ENCODE measurements at regions not wholly inside any gene's neighbourhood (a gene's known extent, or its start where the extent isn't known, plus 50 kb on each side); places are given as distances from the start of the nearest gene placed in this dataset.

GRCh38 chr5:129361441-129362025 is 98.6 kb upstream of the ADAMTS19 start:
- DNase-seq (ENCODE audit: extremely low spot score) = no peak
- H3K9me3 ChIP-seq = no peaks in the 10 kb centered on the region
- no peaks in the 10 kb centered on the region for H3K36me3 ChIP-seq
- intact Hi-C loops (cut with DNase I) = no loop called here
- no peak overlapping the region for H3K27ac ChIP-seq (replicated peaks in 1 of 4)
- peak in 2 of 3 experiments; percentile 21 to 24 for TF ChIP-seq CTCF (IDR thresholded peaks at IDR 0.05)
- no peak for TF ChIP-seq EP300 (IDR thresholded peaks at IDR 0.05)
- H3K4me3 ChIP-seq = no peak overlapping the region
- peaks cover 0 to 10% (median 0%) of the 10 kb centered on the region in 4 donors for H3K4me1 ChIP-seq
- WGBS = 81% methylated on average over 1 of the region's 1 CpG
- no peaks in the 10 kb centered on the region for H3K27me3 ChIP-seq

GRCh38 chr5:129362456-129362855 is 97.6 kb upstream of the ADAMTS19 start:
- TF ChIP-seq CTCF (IDR thresholded peaks at IDR 0.05) = no peak
- TF ChIP-seq EP300 (IDR thresholded peaks at IDR 0.05) = no peak
- no peak for TF ChIP-seq POLR2AphosphoS5 (IDR thresholded peaks at IDR 0.05)
- TF ChIP-seq POLR2A (IDR thresholded peaks at IDR 0.05; ENCODE audit: low read depth) = no peak
- intact Hi-C loops (cut with DNase I) = no loop called here
- H3K27ac ChIP-seq (replicated peaks in 1 of 4) = no peak overlapping the region
- no peaks in the 10 kb centered on the region for H3K27me3 ChIP-seq
- H3K4me3 ChIP-seq = no peak overlapping the region
- DNase-seq (ENCODE audit: extremely low spot score) = no peak
- peaks cover 0 to 10% (median 0%) of the 10 kb centered on the region in 4 donors for H3K4me1 ChIP-seq
- H3K9me3 ChIP-seq = no peaks in the 10 kb centered on the region
- H3K36me3 ChIP-seq = no peaks in the 10 kb centered on the region

- DNase-seq (ENCODE audit: extremely low spot score) = no peak
- intact Hi-C loops (cut with DNase I) = no loop called here
- Histone ChIP-seq H3K4me3 (no peak overlapping the region), H3K9me3 (no peaks in the 10 kb centered on the region), H3K36me3 (no peaks in the 10 kb centered on the region), H3K27ac (replicated peaks in 1 of 4) (no peak overlapping the region), H3K27me3 (no peaks in the 10 kb centered on the region), H3K4me1 (peaks cover 0 to 10% (median 0%) of the 10 kb centered on the region in 4 donors)
- TF ChIP-seq POLR2AphosphoS5 (IDR thresholded peaks at IDR 0.05) (no peak), POLR2A (IDR thresholded peaks at IDR 0.05; ENCODE audit: low read depth) (no peak), EP300 (IDR thresholded peaks at IDR 0.05) (no peak), CTCF (IDR thresholded peaks at IDR 0.05) (no peak)
Measured at GRCh38 chr5:129363991-129364390, 96.1 kb upstream of the ADAMTS19 start.

- Histone ChIP-seq H3K27me3 (no peaks in the 10 kb centered on the region), H3K4me3 (no peak overlapping the region), H3K4me1 (no peaks in the 10 kb centered on the region), H3K36me3 (no peaks in the 10 kb centered on the region), H3K27ac (replicated peaks in 1 of 4) (no peak overlapping the region), H3K9me3 (no peaks in the 10 kb centered on the region)
- intact Hi-C loops (cut with DNase I) = no loop called here
- TF ChIP-seq EP300 (IDR thresholded peaks at IDR 0.05) = no peak
- no peak for DNase-seq (ENCODE audit: extremely low spot score)
- WGBS = 57% methylated on average over 1 of the region's 1 CpG
Measured at GRCh38 chr5:129367883-129368282, 92.2 kb upstream of the ADAMTS19 start.

GRCh38 chr5:129372025-129372424 is 88.1 kb upstream of the ADAMTS19 start:
- DNase-seq (ENCODE audit: extremely low spot score) = no peak
- Histone ChIP-seq H3K4me1 (no peaks in the 10 kb centered on the region), H3K36me3 (no peaks in the 10 kb centered on the region), H3K4me3 (no peak overlapping the region), H3K27ac (replicated peaks in 1 of 4) (no peak overlapping the region), H3K27me3 (no peaks in the 10 kb centered on the region), H3K9me3 (no peaks in the 10 kb centered on the region)
- no peak for TF ChIP-seq CTCF (IDR thresholded peaks at IDR 0.05)
- TF ChIP-seq POLR2AphosphoS5 (IDR thresholded peaks at IDR 0.05) = no peak
- no peak for TF ChIP-seq POLR2A (IDR thresholded peaks at IDR 0.05; ENCODE audit: low read depth)
- no peak for TF ChIP-seq EP300 (IDR thresholded peaks at IDR 0.05)
- intact Hi-C loops (cut with DNase I) = no loop called here
- WGBS = 82% methylated on average over 2 of the region's 2 CpGs
